ENCODE measurements at regions not wholly inside any gene's neighbourhood (a gene's known extent, or its start where the extent isn't known, plus 50 kb on each side); places are given as distances from the start of the nearest gene placed in this dataset.

DNA sequence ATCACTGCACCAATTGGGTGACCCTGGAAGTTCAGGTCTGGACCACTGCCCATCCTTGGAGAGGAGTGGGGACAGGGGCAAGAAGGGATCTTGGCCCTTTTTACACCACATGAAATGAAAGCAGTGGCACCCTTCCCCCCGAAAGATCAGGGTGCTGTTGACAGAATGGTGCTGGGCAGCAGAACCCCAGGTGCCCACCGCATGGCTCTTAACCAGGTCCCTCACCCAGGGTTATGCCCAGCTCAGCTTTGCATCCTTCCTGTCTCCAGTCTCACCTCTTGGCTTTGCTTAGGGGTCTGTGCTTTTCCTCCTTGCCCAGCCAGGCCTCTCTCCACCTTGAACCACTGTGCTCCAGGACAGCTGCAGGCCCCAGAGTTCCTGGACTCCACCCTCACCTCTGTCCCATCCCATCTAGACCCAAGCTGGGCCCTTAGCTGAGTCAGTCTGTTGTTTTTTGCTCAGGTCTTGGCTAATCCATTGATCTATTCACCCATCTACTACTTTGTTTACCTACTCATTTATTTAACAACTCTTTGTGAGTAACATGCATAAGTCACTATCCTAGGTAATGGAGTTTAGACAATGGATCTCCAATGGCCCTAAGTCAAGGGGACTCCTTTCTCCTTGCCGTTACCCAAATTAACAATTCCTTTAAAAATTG lies 77.1 kb upstream of the PRR23E start:
- in situ Hi-C loops (cut with MboI; ENCODE audit: low sequenced_read_pairs, unreplicated experiment) = no loop called here
- DNase-seq (ENCODE audit: low spot score) = no peak
- TF ChIP-seq, protein P1, sequence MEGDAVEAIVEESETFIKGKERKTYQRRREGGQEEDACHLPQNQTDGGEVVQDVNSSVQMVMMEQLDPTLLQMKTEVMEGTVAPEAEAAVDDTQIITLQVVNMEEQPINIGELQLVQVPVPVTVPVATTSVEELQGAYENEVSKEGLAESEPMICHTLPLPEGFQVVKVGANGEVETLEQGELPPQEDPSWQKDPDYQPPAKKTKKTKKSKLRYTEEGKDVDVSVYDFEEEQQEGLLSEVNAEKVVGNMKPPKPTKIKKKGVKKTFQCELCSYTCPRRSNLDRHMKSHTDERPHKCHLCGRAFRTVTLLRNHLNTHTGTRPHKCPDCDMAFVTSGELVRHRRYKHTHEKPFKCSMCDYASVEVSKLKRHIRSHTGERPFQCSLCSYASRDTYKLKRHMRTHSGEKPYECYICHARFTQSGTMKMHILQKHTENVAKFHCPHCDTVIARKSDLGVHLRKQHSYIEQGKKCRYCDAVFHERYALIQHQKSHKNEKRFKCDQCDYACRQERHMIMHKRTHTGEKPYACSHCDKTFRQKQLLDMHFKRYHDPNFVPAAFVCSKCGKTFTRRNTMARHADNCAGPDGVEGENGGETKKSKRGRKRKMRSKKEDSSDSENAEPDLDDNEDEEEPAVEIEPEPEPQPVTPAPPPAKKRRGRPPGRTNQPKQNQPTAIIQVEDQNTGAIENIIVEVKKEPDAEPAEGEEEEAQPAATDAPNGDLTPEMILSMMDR (IDR thresholded peaks at IDR 0.05; ENCODE audit: borderline replicate concordance, control extremely low read depth, extremely low read depth, insufficient read depth, missing control alignments) = no peak

DNA sequence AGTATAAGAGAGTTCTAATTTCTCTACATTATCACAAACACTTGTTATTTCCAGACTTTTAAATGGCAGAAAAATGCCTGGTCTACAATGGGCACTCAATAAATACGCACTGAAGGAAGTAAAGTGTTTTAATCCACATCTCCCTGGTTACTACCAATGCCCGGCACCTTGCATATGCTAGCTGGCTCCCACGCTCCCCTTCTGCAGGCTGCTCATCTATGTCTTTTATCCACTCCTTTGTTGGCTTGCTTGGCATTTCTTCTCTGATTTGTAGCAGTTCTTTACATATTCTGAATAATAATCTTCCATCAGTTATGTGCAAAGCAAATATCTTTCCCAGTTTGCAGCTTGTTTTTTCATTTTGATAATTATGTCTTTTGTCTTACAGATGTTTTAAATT lies 74.6 kb upstream of the PRR23E start:
- in situ Hi-C loops (cut with MboI; ENCODE audit: low sequenced_read_pairs, unreplicated experiment) = no loop called here
- no peak for DNase-seq (ENCODE audit: low spot score)
- TF ChIP-seq, protein P1 (IDR thresholded peaks at IDR 0.05; ENCODE audit: borderline replicate concordance, control extremely low read depth, extremely low read depth, insufficient read depth, missing control alignments) = no peak

DNA sequence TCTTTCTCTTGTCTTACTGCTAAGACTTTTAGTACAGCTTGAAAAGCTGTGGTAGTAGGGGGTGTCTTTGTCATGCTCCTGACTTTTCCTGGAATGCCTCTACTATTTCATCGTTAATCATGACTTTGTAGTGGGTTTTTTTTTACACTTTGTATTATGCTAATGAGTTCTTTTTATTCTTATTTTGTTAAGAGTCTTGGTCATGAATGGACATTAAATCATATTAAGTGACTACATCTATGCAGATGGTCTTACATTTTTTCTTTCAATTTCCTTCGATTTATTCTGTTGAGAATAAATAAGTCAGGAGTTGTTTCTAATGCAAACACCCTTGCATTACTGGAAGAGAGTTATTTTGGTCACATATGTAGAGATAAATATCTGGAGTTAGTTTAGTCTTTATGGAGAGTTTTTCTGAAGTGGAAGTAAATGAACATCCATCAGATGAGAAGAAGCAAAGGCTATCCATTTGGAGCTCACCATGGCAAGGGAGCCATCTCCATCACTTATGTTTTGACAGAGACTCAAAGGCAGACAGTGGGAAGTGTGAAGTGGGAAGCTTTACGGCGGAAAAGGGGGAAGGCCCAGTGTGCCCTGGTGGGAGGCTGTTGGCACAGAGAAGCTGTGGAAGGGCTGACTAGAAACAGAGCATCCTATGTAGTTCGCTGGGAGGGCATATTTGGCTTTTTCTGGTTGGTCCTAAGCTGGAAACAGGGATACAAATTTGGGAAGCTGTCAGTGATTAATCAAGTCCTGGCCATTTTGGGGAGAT lies 73.1 kb upstream of the PRR23E start:
- in situ Hi-C loops (cut with MboI; ENCODE audit: low sequenced_read_pairs, unreplicated experiment) = no loop called here
- TF ChIP-seq, protein P1 (IDR thresholded peaks at IDR 0.05; ENCODE audit: borderline replicate concordance, control extremely low read depth, extremely low read depth, insufficient read depth, missing control alignments) = no peak
- DNase-seq (ENCODE audit: low spot score) = no peak

DNA sequence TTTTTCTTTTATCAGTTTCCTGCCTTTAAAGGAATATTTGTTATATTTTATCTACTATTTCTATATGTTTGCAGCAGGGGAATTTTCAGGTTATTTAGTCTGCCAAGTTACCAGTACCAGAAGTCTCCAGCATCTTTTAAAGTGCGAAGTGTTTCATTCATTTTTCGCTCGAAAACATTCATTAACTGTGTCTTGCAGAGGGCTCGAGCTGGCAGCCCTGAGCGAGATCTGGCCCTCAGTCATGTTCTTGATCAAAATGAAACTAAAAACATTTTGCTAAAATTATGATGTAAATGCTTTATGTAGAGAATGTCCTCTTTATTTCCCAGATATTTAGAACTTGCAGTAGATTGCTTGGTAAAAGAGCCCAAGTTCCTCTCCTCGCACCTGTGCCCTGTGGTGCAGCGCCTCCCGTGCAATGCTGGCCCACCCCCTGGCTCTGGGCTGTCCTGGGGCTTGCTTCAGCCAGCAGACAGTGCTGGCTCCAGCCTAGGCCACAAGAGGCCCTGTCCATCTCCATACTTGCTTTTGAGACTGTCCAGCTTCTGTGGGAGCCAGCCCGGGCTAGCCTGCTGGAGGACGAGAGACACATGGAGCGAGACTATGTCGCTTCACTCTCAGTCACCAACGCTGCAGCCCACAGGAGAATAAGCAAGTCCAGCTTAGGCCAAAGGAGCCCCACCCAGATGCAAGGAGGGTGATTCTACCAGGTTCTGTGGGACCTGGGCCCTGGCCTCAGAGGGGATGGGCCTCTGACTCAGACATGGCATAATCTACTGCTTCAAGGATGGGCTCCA lies 71.9 kb upstream of the PRR23E start:
- in situ Hi-C loops (cut with MboI; ENCODE audit: low sequenced_read_pairs, unreplicated experiment) = no loop called here
- TF ChIP-seq, protein P1 (IDR thresholded peaks at IDR 0.05; ENCODE audit: borderline replicate concordance, control extremely low read depth, extremely low read depth, insufficient read depth, missing control alignments) = no peak
- DNase-seq (ENCODE audit: low spot score) = no peak

DNA sequence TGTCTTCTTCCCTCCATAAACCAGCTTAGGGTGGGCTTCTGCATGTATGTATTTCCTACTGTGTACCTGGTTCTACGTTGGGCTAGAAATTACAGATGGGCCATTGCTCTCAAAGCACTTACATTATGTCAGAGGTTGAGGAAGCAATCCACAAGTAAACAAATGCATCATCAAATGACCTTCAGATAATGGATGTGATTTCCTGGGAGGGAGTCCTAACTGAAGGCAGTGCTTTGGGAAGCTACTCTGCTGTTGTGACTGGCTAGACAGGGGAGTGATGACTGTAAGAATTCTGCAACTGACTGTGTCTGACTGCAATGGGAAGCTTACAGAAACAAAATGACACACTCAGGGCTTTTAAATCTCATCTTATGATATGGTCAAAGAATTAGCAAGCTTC lies 71.0 kb upstream of the PRR23E start:
- no peak for DNase-seq (ENCODE audit: low spot score)
- in situ Hi-C loops (cut with MboI; ENCODE audit: low sequenced_read_pairs, unreplicated experiment) = no loop called here
- TF ChIP-seq, protein P1 (IDR thresholded peaks at IDR 0.05; ENCODE audit: borderline replicate concordance, control extremely low read depth, extremely low read depth, insufficient read depth, missing control alignments) = no peak

DNA sequence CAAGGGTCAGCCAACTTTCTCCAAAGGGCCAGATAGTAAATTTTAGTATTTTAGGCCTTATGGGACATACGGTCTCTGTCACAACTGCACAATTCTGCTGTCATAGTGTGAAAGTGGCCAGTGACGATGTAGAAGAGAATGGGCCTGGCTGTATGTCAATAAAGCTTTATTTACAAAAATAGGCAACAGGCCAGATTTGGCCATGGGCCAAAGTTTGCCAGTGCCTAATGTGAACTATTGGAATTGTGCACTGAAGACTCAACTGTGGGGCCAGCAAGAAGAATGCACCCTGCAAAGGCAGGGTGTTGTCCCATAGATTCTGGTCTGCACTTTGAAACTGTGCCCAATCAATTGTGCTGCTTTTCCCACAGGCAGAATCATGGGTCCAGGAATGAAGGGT lies 69.4 kb upstream of the PRR23E start:
- TF ChIP-seq, protein P1 (IDR thresholded peaks at IDR 0.05; ENCODE audit: borderline replicate concordance, control extremely low read depth, extremely low read depth, insufficient read depth, missing control alignments) = no peak
- in situ Hi-C loops (cut with MboI; ENCODE audit: low sequenced_read_pairs, unreplicated experiment) = no loop called here

More for the DNA sequence above, 69.4 kb upstream of the PRR23E start:
- DNase-seq (ENCODE audit: low spot score) = no peak

Data from GM13976 (cell line).